NCI-H226 (cell line): ENCODE measurements at regions not wholly inside any gene's neighbourhood (a gene's known extent, or its start where the extent isn't known, plus 50 kb on each side); places are given as distances from the start of the nearest gene placed in this dataset.
"Not testable (repeated sequence)": the region's sequence is repeated elsewhere in the genome, so short reads cannot be mapped to it uniquely, and the experiment has no call there.

Experiments
- DNase-seq: peaks from one replicate; pipeline ENCODE4 v3.0.0-alpha.2; 2015

- no peak for DNase-seq
These were observed 153.7 kb upstream of the MDFIC2 start for GRCh38 chr3:70466096-70466495.

- DNase-seq, result no peak
These were observed 152.4 kb upstream of the MDFIC2 start for GRCh38 chr3:70464876-70465275.

GRCh38 chr3:70464465-70464864 lies 152.0 kb upstream of the MDFIC2 start:
- DNase-seq, result no peak

GRCh38 chr3:70450220-70450619 lies 137.8 kb upstream of the MDFIC2 start:
- DNase-seq, result not testable (repeated sequence)

GRCh38 chr3:70435422-70435821 lies 123.0 kb upstream of the MDFIC2 start:
- not testable (repeated sequence) for DNase-seq

- peak; percentile 51 for DNase-seq
These were observed 120.7 kb upstream of the MDFIC2 start for GRCh38 chr3:70433091-70433490.

GRCh38 chr3:70431911-70432310 lies 119.5 kb upstream of the MDFIC2 start:
- DNase-seq, result no peak

- DNase-seq, result no peak
These were observed 113.6 kb upstream of the MDFIC2 start for GRCh38 chr3:70426071-70426470.

- no peak for DNase-seq
These were observed 109.1 kb upstream of the MDFIC2 start for GRCh38 chr3:70421506-70421905.

- no peak for DNase-seq
These were observed 96.6 kb upstream of the MDFIC2 start for GRCh38 chr3:70409018-70409417.

GRCh38 chr3:70400194-70400593 lies 87.8 kb upstream of the MDFIC2 start:
- no peak for DNase-seq

- no peak for DNase-seq
These were observed 81.6 kb upstream of the MDFIC2 start for GRCh38 chr3:70393881-70394612.

- DNase-seq, result no peak
These were observed 79.8 kb upstream of the MDFIC2 start for GRCh38 chr3:70392227-70392626.

- DNase-seq, result no peak
These were observed 75.5 kb upstream of the MDFIC2 start for GRCh38 chr3:70387889-70388288.

- DNase-seq, result no peak
These were observed 74.4 kb upstream of the MDFIC2 start for GRCh38 chr3:70386846-70387245.

- no peak for DNase-seq
These were observed 73.6 kb upstream of the MDFIC2 start for GRCh38 chr3:70386043-70386442.

- peak; percentile 1 for DNase-seq
These were observed 71.0 kb upstream of the MDFIC2 start for GRCh38 chr3:70383360-70383831.

GRCh38 chr3:70374179-70374578 lies 61.7 kb upstream of the MDFIC2 start:
- no peak for DNase-seq
